H1 (cell line): ENCODE measurements at regions not wholly inside any gene's neighbourhood (a gene's known extent, or its start where the extent isn't known, plus 50 kb on each side); places are given as distances from the start of the nearest gene placed in this dataset.

ENCODE experiments used
- CTCF ChIA-PET: fragments of 300-600 bp; sonication (Branson Sonifier 250); formaldehyde crosslinking; loops from one replicate; lab custom pipeline; 2021; ENCODE audit not compliant: partially characterized antibody; lab: Charles Lee
- POLR2A ChIA-PET: fragments of 300-600 bp; sonication (Branson Sonifier 250); formaldehyde crosslinking; loops from one replicate; lab custom pipeline; 2021; ENCODE audit warnings: inconsistent platforms; ENCODE audit not compliant: partially characterized antibody; lab: Charles Lee
- DNase-seq, 2 experiments: peaks; one replicate each; pipeline versions ENCODE4 v3.0.0 to v3.0.0-alpha.2; 2010 to 2022; ENCODE audit warnings: low spot score in 2 of 2, low read depth in 1 of 2, mixed read lengths in 1 of 2
- FAIRE-seq: peaks from 2 replicates; lab custom pipeline; 2011; peaks lifted over from hg19 to GRCh38; lab: Jason Lieb, UNC
- H2AFZ ChIP-seq: 2 replicates; pipeline ENCODE4 v1.8.1; 2012; ENCODE audit warnings: low read length, inconsistent platforms
- H2AK5ac ChIP-seq: 2 replicates; pipeline ENCODE4 v1.6.1; 2013; ENCODE audit warnings: low read depth, low read length
- H2BK120ac ChIP-seq: replicated peaks from 2 replicates; pipeline ENCODE3; 2013; ENCODE audit warnings: low read depth, low read length, inconsistent platforms
- H2BK12ac ChIP-seq: 2 replicates; pipeline ENCODE4 v1.6.1; 2013; ENCODE audit warnings: low read depth, low read length
- H2BK15ac ChIP-seq: 2 replicates; pipeline ENCODE4 v1.6.1; 2013; ENCODE audit warnings: low read length
- H2BK20ac ChIP-seq: 2 replicates; pipeline ENCODE4 v1.6.1; 2013; ENCODE audit warnings: low read length
- H2BK5ac ChIP-seq: 2 replicates; pipeline ENCODE4 v1.6.1; 2013; ENCODE audit warnings: low read depth, low read length
- H3K14ac ChIP-seq: 2 replicates; pipeline ENCODE4 v1.6.1; 2013; ENCODE audit warnings: inconsistent platforms; ENCODE audit not compliant: insufficient read length
- H3K18ac ChIP-seq: 2 replicates; pipeline ENCODE4 v1.6.1; 2013; ENCODE audit warnings: low read length; ENCODE audit errors: extremely low read depth
- H3K23ac ChIP-seq: 2 replicates; pipeline ENCODE4 v1.6.1; 2013; ENCODE audit warnings: inconsistent platforms; ENCODE audit not compliant: insufficient read length
- H3K23me2 ChIP-seq: 2 replicates; pipeline ENCODE4 v1.6.1; 2013; ENCODE audit warnings: low read depth, low read length
- H3K27ac ChIP-seq: 2 replicates; pipeline ENCODE4 v1.6.1; 2011; ENCODE audit warnings: low read depth, low read length, inconsistent platforms
- H3K27me3 ChIP-seq, 4 experiments: replicated peaks in 1 of 4; 1 replicate in 1 of 4; 2 replicates in 3 of 4; pipeline versions ENCODE4 v1.6.1 to v1.8.1; 2011 to 2013; ENCODE audit warnings: low read length in 3 of 4, mild to moderate bottlenecking in 3 of 4, inconsistent platforms in 2 of 4, mixed read lengths in 2 of 4, moderate library complexity in 1 of 4; ENCODE audit not compliant: control insufficient read depth in 3 of 4, insufficient read depth in 3 of 4; ENCODE audit errors: extremely low read depth in 1 of 4
- H3K36me3 ChIP-seq, 4 experiments: 2 replicates each; pipeline versions ENCODE4 v1.6.1 to v1.8.1; 2011 to 2013; ENCODE audit warnings: mild to moderate bottlenecking in 4 of 4, low read length in 3 of 4, moderate library complexity in 2 of 4, control low read depth in 1 of 4, inconsistent platforms in 1 of 4; ENCODE audit not compliant: insufficient read depth in 4 of 4, control insufficient read depth in 2 of 4
- H3K4ac ChIP-seq: replicated peaks from 2 replicates; pipeline ENCODE3; 2013; ENCODE audit warnings: low read length, low read depth, mixed read lengths, inconsistent platforms; ENCODE audit not compliant: insufficient read length
- H3K4me1 ChIP-seq, 4 experiments: replicated peaks in 1 of 4; 1 replicate in 1 of 4; 2 replicates in 3 of 4; pipeline versions ENCODE4 v1.6.1 to v1.8.1; 2011 to 2013; ENCODE audit warnings: low read length in 3 of 4, inconsistent platforms in 2 of 4, mixed read lengths in 1 of 4; ENCODE audit not compliant: insufficient read depth in 4 of 4, control insufficient read depth in 3 of 4
- H3K4me2 ChIP-seq, 2 experiments: 2 replicates each; pipeline versions ENCODE4 v1.6.1 to v1.8.1; 2011 to 2013; ENCODE audit warnings: low read depth in 2 of 2, low read length in 2 of 2, control low read depth in 1 of 2, inconsistent platforms in 1 of 2, mild to moderate bottlenecking in 1 of 2; ENCODE audit not compliant: insufficient read depth in 1 of 2
- H3K4me3 ChIP-seq, 4 experiments: fragments of 200-600, 300-600 bp in 1 of 4; sonication (generic), shearing (Covaris generic), sonication (Bioruptor Twin) in 1 of 4; 2 replicates each; pipeline versions ENCODE4 v1.5.1 to v1.8.1; 2011 to 2016; ENCODE audit warnings: low read length in 4 of 4, low read depth in 3 of 4, control low read depth in 2 of 4, inconsistent platforms in 2 of 4, mild to moderate bottlenecking in 2 of 4, mixed read lengths in 1 of 4, moderate library complexity in 1 of 4; ENCODE audit not compliant: insufficient read depth in 2 of 4; ENCODE audit errors: extremely low read depth in 1 of 4
- H3K56ac ChIP-seq: replicated peaks from 2 replicates; pipeline ENCODE3; 2013; ENCODE audit warnings: low read depth, mild to moderate bottlenecking, mixed read lengths, low read length, inconsistent platforms; ENCODE audit not compliant: insufficient read length
- H3K79me1 ChIP-seq: 2 replicates; pipeline ENCODE4 v1.6.1; 2013; ENCODE audit warnings: low read depth, low read length, control low read depth
- H3K79me2 ChIP-seq, 2 experiments: 2 replicates each; pipeline versions ENCODE4 v1.6.1 to v1.8.1; 2012 to 2013; ENCODE audit warnings: low read length in 2 of 2, mild to moderate bottlenecking in 2 of 2, inconsistent platforms in 1 of 2; ENCODE audit not compliant: insufficient read depth in 2 of 2, control insufficient read depth in 1 of 2
- H3K9ac ChIP-seq, 4 experiments: replicated peaks in 1 of 4; 1 replicate in 1 of 4; 2 replicates in 3 of 4; pipeline versions ENCODE4 v1.6.1 to v1.8.1; 2011 to 2013; ENCODE audit warnings: low read depth in 3 of 4, low read length in 3 of 4, control low read depth in 2 of 4, mild to moderate bottlenecking in 2 of 4, moderate library complexity in 2 of 4, inconsistent platforms in 1 of 4; ENCODE audit errors: extremely low read depth in 1 of 4
- H3K9me3 ChIP-seq, 2 experiments: 2 replicates each; pipeline versions ENCODE4 v1.6.1 to v1.8.1; 2012 to 2013; ENCODE audit warnings: mild to moderate bottlenecking in 2 of 2, moderate library complexity in 2 of 2, control low read depth in 1 of 2, inconsistent platforms in 1 of 2, low read depth in 1 of 2, low read length in 1 of 2, mixed read lengths in 1 of 2; ENCODE audit not compliant: insufficient read depth in 2 of 2
- H4K20me1 ChIP-seq, 2 experiments: replicated peaks in 1 of 2; 2 replicates each; pipeline versions ENCODE3 to v1.8.1; 2011 to 2013; ENCODE audit warnings: inconsistent platforms in 2 of 2, low read length in 2 of 2, mild to moderate bottlenecking in 1 of 2; ENCODE audit not compliant: insufficient read depth in 2 of 2, control insufficient read depth in 1 of 2
- H4K5ac ChIP-seq: 2 replicates; pipeline ENCODE4 v1.6.1; 2013; ENCODE audit warnings: low read length, low read depth, mixed read lengths, inconsistent platforms; ENCODE audit not compliant: insufficient read length
- H4K8ac ChIP-seq: 2 replicates; pipeline ENCODE4 v1.8.0; 2013; ENCODE audit warnings: mild to moderate bottlenecking, moderate library complexity, low read length, inconsistent platforms; ENCODE audit not compliant: insufficient read depth; ENCODE audit errors: extremely low read depth
- H4K91ac ChIP-seq: replicated peaks from 2 replicates; pipeline ENCODE3; 2013; ENCODE audit warnings: low read length, mixed read lengths, inconsistent platforms; ENCODE audit not compliant: insufficient read length
- E2F6 ChIP-seq: IDR thresholded peaks from 2 replicates; pipeline ENCODE4 v1.6.1; 2012; ENCODE audit warnings: inconsistent platforms
- GTF2F1 ChIP-seq: IDR thresholded peaks from 2 replicates; pipeline ENCODE4 v1.6.1; 2012; ENCODE audit warnings: low read depth, low read length, improper control_type of control experiment, borderline replicate concordance
- KDM1A ChIP-seq: fragments of 200-600, 300-600 bp; sonication (generic); IDR thresholded peaks from 2 replicates; pipeline ENCODE4 v1.7.1; 2016; ENCODE audit warnings: mild to moderate bottlenecking, low read length, borderline replicate concordance
- MAX ChIP-seq: IDR thresholded peaks from 2 replicates; pipeline ENCODE4 v1.6.1; 2012; ENCODE audit warnings: inconsistent platforms
- POLR2AphosphoS5 ChIP-seq: IDR thresholded peaks from 2 replicates; pipeline ENCODE4 v1.6.1; 2011; ENCODE audit warnings: low read depth, low read length
- SP1 ChIP-seq: IDR thresholded peaks from 2 replicates; pipeline ENCODE4 v1.6.1; 2011; ENCODE audit warnings: low read depth, low read length
- TBP ChIP-seq: IDR thresholded peaks from 2 replicates; pipeline ENCODE4 v1.6.1; 2011; ENCODE audit warnings: low read depth, low read length, improper control_type of control experiment
- ZNF274 ChIP-seq: IDR thresholded peaks from 2 replicates; pipeline ENCODE4 v1.7.0; 2012; ENCODE audit warnings: low read length, borderline replicate concordance; ENCODE audit errors: extremely low read depth
- TF ChIP-seq, protein P1 (sequence below), 3 experiments: IDR thresholded peaks; 1 replicate in 2 of 3; 2 replicates in 1 of 3; pipeline versions ENCODE4 v1.5.1 to v1.6.1; 2011; ENCODE audit warnings: low read length in 3 of 3, mild to moderate bottlenecking in 3 of 3, inconsistent platforms in 2 of 3, low read depth in 1 of 3, moderate library complexity in 1 of 3; ENCODE audit not compliant: insufficient read depth in 1 of 3; ENCODE audit errors: control extremely low read depth in 1 of 3
- TF ChIP-seq, protein P2 (sequence below): IDR thresholded peaks from 2 replicates; pipeline ENCODE4 v1.6.1; 2011; ENCODE audit warnings: low read length, improper control_type of control experiment

GRCh38 chr7:84848219-84848973, 338.5 kb downstream of the SEMA3D start:
- Histone ChIP-seq H2BK5ac (no peak overlapping the region), H2BK120ac (no peak overlapping the region), H3K27me3 (no peaks in the 10 kb centered on the region), H3K4me1 (no peaks in the 10 kb centered on the region), H2BK15ac (no peak overlapping the region), H3K79me2 (no peaks in the 10 kb centered on the region), H2BK20ac (no peak overlapping the region), H4K91ac (no peak overlapping the region), H4K5ac (no peak overlapping the region), H4K20me1 (no peaks in the 10 kb centered on the region), H3K4ac (no peak overlapping the region), H2AK5ac (no peak overlapping the region), H2BK12ac (no peak overlapping the region), H2AFZ (no peak overlapping the region), H3K9me3 (no peaks in the 10 kb centered on the region), H3K4me3 (no peak overlapping the region), H3K9ac (no peak overlapping the region; a peak in 1 of 7 replicates), H4K8ac (no peak overlapping the region), H3K18ac (no peak overlapping the region), H3K14ac (no peak overlapping the region), H3K79me1 (no peaks in the 10 kb centered on the region), H3K36me3 (no peaks in the 10 kb centered on the region), H3K56ac (no peak overlapping the region), H3K27ac (no peak overlapping the region), H3K23ac (no peak overlapping the region), H3K4me2 (no peak overlapping the region), H3K23me2 (no peaks in the 10 kb centered on the region)
- no peak for FAIRE-seq
- POLR2A ChIA-PET: no interaction called here
- CTCF ChIA-PET: interaction anchor here (0.7 kb wide), 1 partner anchor 1149 kb away, joined by 3 read pairs; no protein-coding TSS in a partner anchor
- no peak for DNase-seq
- TF ChIP-seq MAX (no peak), KDM1A (no peak), POLR2AphosphoS5 (no peak), GTF2F1 (no peak), E2F6 (no peak), SP1 (no peak), TBP (no peak), ZNF274 (no peak)
- TF ChIP-seq, protein P1, sequence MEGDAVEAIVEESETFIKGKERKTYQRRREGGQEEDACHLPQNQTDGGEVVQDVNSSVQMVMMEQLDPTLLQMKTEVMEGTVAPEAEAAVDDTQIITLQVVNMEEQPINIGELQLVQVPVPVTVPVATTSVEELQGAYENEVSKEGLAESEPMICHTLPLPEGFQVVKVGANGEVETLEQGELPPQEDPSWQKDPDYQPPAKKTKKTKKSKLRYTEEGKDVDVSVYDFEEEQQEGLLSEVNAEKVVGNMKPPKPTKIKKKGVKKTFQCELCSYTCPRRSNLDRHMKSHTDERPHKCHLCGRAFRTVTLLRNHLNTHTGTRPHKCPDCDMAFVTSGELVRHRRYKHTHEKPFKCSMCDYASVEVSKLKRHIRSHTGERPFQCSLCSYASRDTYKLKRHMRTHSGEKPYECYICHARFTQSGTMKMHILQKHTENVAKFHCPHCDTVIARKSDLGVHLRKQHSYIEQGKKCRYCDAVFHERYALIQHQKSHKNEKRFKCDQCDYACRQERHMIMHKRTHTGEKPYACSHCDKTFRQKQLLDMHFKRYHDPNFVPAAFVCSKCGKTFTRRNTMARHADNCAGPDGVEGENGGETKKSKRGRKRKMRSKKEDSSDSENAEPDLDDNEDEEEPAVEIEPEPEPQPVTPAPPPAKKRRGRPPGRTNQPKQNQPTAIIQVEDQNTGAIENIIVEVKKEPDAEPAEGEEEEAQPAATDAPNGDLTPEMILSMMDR (IDR thresholded peaks at IDR 0.05; ENCODE audit: control extremely low read depth in 1 of 3, insufficient read depth in 1 of 3, low read depth in 1 of 3, low read length in 3 of 3): no peak
- TF ChIP-seq, protein P2, sequence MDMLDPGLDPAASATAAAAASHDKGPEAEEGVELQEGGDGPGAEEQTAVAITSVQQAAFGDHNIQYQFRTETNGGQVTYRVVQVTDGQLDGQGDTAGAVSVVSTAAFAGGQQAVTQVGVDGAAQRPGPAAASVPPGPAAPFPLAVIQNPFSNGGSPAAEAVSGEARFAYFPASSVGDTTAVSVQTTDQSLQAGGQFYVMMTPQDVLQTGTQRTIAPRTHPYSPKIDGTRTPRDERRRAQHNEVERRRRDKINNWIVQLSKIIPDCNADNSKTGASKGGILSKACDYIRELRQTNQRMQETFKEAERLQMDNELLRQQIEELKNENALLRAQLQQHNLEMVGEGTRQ: no peak
